Mucosa of rectum (tissue), 2 donors: ENCODE measurements at regions not wholly inside any gene's neighbourhood (a gene's known extent, or its start where the extent isn't known, plus 50 kb on each side); places are given as distances from the start of the nearest gene placed in this dataset.
"Not testable (repeated sequence)": the region's sequence is repeated elsewhere in the genome, so short reads cannot be mapped to it uniquely, and the experiment has no call there.

ENCODE experiments used
- H3K27ac ChIP-seq, 2 donors: one replicate each; pipeline ENCODE4 v1.7.0; 2013; ENCODE audit warnings: inconsistent platforms in 2 of 2, low read depth in 2 of 2, low read length in 2 of 2
- H3K27me3 ChIP-seq, 2 donors: one replicate each; pipeline ENCODE4 v1.7.0; 2013; ENCODE audit warnings: low read length in 2 of 2; ENCODE audit not compliant: control insufficient read depth in 2 of 2, insufficient read depth in 2 of 2
- H3K36me3 ChIP-seq, 2 donors: one replicate each; pipeline ENCODE4 v1.7.0; 2013; ENCODE audit warnings: low read length in 2 of 2; ENCODE audit not compliant: control insufficient read depth in 2 of 2, insufficient read depth in 2 of 2
- H3K4me1 ChIP-seq, 2 donors: one replicate each; pipeline ENCODE4 v1.7.0; 2013; ENCODE audit warnings: low read length in 2 of 2, mild to moderate bottlenecking in 1 of 2; ENCODE audit not compliant: control insufficient read depth in 2 of 2, insufficient read depth in 2 of 2
- H3K4me3 ChIP-seq, 2 donors: one replicate each; pipeline ENCODE4 v1.7.0; 2013; ENCODE audit warnings: low read length in 2 of 2
- H3K9ac ChIP-seq, 2 donors: one replicate each; pipeline ENCODE4 v1.7.0; 2013; ENCODE audit warnings: low read length in 2 of 2, low read depth in 1 of 2, mild to moderate bottlenecking in 1 of 2
- H3K9me3 ChIP-seq, 2 donors: one replicate each; pipeline ENCODE4 v1.7.0; 2013; ENCODE audit warnings: low read length in 2 of 2; ENCODE audit not compliant: control insufficient read depth in 2 of 2
- donor health status: healthy.
- donor health status: Normal muscosa, but diverticular disease.

GRCh38 chr9:13022756-13023155, 247.9 kb downstream of the LURAP1L start:
- H3K9me3 ChIP-seq = no peaks in the 10 kb centered on the region
- H3K36me3 ChIP-seq = no peaks in the 10 kb centered on the region
- H3K9ac ChIP-seq = no peak overlapping the region
- H3K27me3 ChIP-seq = no peaks in the 10 kb centered on the region
- no peak overlapping the region for H3K4me3 ChIP-seq
- H3K27ac ChIP-seq = no peak overlapping the region
- no peaks in the 10 kb centered on the region for H3K4me1 ChIP-seq

- no peak overlapping the region for H3K9ac ChIP-seq
- H3K27me3 ChIP-seq = no peaks in the 10 kb centered on the region
- no peaks in the 10 kb centered on the region for H3K36me3 ChIP-seq
- no peak overlapping the region for H3K27ac ChIP-seq
- H3K4me1 ChIP-seq = no peaks in the 10 kb centered on the region
- no peak overlapping the region for H3K4me3 ChIP-seq
- no peaks in the 10 kb centered on the region for H3K9me3 ChIP-seq
Observed at GRCh38 chr9:13023498-13023897, 248.7 kb downstream of the LURAP1L start.

GRCh38 chr9:13026956-13027355, 252.1 kb downstream of the LURAP1L start:
- Histone ChIP-seq H3K4me3 (no peak overlapping the region), H3K9ac (no peak overlapping the region), H3K4me1 (no peaks in the 10 kb centered on the region), H3K27me3 (no peaks in the 10 kb centered on the region), H3K36me3 (no peaks in the 10 kb centered on the region), H3K9me3 (no peaks in the 10 kb centered on the region), H3K27ac (no peak overlapping the region)

DNA sequence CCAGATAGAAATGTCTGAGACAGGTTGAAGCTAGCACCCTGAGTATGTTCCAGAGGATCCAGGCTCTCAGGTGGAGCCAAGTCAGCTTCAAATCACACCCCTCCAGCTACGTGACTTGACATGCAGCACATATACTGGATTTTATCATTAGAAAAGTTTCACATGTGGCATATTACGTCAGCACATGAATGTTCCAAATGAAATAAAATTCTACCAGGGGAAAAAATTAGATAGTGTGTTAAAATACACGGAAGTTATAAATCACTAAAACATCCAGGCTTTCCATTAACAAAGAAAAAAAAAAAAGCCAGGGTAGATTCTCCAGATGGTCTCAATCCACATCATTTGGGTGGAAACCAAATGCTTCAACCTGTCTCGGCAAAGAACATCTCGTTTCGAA, 251.6 kb downstream of the MPDZ start:
- no peaks in the 10 kb centered on the region for H3K4me1 ChIP-seq
- no peaks in the 10 kb centered on the region for H3K36me3 ChIP-seq
- no peak overlapping the region for H3K27ac ChIP-seq
- H3K9ac ChIP-seq = no peak overlapping the region
- no peaks in the 10 kb centered on the region for H3K9me3 ChIP-seq
- no peaks in the 10 kb centered on the region for H3K27me3 ChIP-seq
- H3K4me3 ChIP-seq = no peak overlapping the region

DNA sequence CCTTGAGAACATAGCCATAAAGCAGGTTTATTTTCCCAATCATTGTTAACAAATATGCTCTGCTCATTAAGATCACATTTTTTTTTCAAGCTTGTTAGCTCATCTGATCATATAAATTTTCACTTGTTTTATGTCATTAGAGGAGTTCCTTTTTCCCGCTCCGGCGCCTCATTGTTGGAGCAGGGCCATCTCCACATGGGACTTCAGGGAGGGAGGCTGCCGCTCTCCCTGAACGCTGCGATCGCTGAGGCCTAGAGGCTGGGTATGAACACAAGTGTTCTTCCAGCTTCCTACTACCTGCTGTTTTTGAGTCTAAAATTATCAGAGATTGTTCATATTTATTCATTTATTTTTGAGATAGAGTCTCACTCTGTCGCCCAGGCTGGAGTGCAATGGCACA, 246.9 kb downstream of the MPDZ start:
- H3K4me3 ChIP-seq = no peak overlapping the region
- no peaks in the 10 kb centered on the region for H3K36me3 ChIP-seq
- no peaks in the 10 kb centered on the region for H3K27me3 ChIP-seq
- no peak overlapping the region for H3K27ac ChIP-seq
- no peaks in the 10 kb centered on the region for H3K9me3 ChIP-seq
- no peak overlapping the region for H3K9ac ChIP-seq
- peaks cover 0 to 7% of the 10 kb centered on the region in 2 donors for H3K4me1 ChIP-seq

DNA sequence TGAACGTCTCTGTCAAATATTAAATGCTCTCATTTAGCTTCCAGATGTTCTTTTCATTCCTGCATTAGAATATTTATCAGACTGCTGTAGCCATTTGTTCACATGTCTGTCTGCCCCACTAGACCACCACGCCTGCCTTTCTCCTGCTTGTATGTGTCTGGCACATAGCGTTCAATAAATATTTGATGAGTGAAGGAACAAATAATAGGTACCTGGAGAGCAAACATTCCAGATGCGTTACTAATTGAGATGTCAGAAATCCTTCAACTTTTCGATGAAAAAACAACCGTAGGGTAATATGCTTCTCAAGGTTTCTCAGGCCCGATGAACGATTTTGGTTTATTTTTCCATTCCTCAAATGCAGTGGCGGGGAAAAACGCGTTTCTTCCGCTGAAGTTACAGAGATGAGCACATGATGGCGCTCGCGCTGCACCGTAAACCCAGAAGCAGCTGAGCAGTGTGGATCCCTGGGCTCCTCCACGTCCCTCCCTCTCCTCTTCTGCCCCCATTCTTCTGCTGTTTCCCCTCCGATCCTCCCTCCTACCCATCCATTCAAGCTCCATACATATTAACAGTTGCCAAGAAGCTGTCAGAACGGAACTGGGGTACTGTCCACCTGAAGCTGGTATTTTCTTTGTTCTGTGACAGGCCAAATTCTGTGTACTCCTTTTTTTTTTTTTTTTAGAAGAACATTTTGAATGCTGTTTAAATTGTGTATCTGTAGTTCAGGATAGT, 245.4 kb downstream of the MPDZ start:
- peak overlapping the region; percentile 33 to 52 for H3K4me3 ChIP-seq

DNA sequence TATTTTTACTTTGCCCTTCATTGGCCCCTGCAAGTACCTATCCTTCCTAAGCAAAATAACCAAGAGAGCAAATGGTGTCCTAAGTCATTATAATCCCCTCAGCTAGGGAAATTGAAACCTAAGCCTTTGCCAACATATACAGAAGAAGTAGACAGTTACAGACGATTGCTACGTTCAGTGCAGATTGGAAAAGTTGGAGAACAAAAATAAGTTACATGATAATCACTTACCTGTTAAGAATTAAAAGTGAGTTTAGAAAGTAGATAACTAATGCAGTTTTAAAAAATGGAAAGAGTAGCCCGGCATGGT, 244.8 kb downstream of the MPDZ start:
- Histone ChIP-seq H3K9me3 (no peaks in the 10 kb centered on the region), H3K27ac (no peak overlapping the region), H3K27me3 (no peaks in the 10 kb centered on the region), H3K9ac (no peak overlapping the region), H3K4me1 (peaks cover 0 to 7% of the 10 kb centered on the region in 2 donors), H3K4me3 (no peak overlapping the region), H3K36me3 (no peaks in the 10 kb centered on the region)

More for the DNA sequence above, 245.4 kb downstream of the MPDZ start:
- Histone ChIP-seq H3K9ac (no peak overlapping the region), H3K4me1 (peaks cover 0 to 7% of the 10 kb centered on the region in 2 donors), H3K9me3 (no peaks in the 10 kb centered on the region), H3K27ac (no peak overlapping the region), H3K36me3 (no peaks in the 10 kb centered on the region), H3K27me3 (no peaks in the 10 kb centered on the region)

DNA sequence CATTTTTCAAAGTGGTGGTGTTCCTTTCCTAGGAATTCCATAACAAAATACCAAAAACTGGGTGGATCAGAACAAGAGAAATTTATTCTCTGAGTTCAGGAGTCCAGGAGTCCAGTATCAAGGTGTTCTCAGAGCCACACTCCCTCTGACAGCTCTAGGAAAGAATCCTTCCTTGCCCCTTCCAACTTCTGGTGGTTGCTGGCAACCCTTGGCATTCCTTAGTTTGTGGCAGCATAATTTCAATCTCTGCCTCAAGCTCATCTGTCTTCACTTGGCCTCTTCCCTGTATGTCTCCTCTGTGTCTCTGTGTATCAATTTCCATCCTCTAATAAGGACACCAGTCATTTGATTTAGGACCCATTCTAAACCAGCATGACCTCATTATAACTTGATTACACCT, 243.7 kb downstream of the MPDZ start:
- Histone ChIP-seq H3K4me1 (peaks cover 0 to 7% of the 10 kb centered on the region in 2 donors), H3K4me3 (no peak overlapping the region), H3K36me3 (no peaks in the 10 kb centered on the region), H3K27ac (no peak overlapping the region), H3K9ac (no peak overlapping the region), H3K27me3 (no peaks in the 10 kb centered on the region), H3K9me3 (no peaks in the 10 kb centered on the region)

GRCh38 chr9:13037808-13038207, 241.7 kb downstream of the MPDZ start:
- H3K27ac ChIP-seq, H3K27me3 ChIP-seq, H3K4me1 ChIP-seq, H3K9ac ChIP-seq, H3K9me3 ChIP-seq, H3K36me3 ChIP-seq, H3K4me3 ChIP-seq: not testable (repeated sequence)

GRCh38 chr9:13047827-13048587, 231.5 kb downstream of the MPDZ start:
- Histone ChIP-seq H3K4me1 (no peaks in the 10 kb centered on the region), H3K27me3 (no peaks in the 10 kb centered on the region), H3K9ac (no peak overlapping the region), H3K4me3 (no peak overlapping the region), H3K9me3 (no peaks in the 10 kb centered on the region), H3K27ac (no peak overlapping the region), H3K36me3 (no peaks in the 10 kb centered on the region)
